Right forelimb (tissue), 1 donor: ENCODE measurements at regions not wholly inside any gene's neighbourhood (a gene's known extent, or its start where the extent isn't known, plus 50 kb on each side); places are given as distances from the start of the nearest gene placed in this dataset.

ENCODE experiments used
- DNase-seq: peaks from one replicate; pipeline ENCODE4 v3.0.0-alpha.2; 2018

DNA sequence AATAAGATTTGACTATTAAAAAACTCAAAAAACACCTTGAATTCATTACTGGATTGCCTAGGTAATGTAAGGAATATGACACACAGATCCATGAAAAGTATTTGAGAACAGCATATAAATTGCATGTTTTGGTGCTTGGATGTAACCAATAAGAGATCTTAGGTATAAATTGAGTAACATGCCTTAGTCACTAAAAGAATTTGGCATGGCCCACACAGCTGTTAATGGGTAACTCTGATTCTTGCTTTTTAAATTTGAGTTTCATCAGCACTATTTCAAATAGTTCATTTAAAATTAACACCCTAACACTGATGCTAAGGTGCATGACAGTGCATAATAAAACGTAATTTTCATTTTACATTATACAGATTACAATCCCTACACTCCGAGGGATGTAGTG, 779.3 kb upstream of the WWC1 start:
- no peak for DNase-seq

DNA sequence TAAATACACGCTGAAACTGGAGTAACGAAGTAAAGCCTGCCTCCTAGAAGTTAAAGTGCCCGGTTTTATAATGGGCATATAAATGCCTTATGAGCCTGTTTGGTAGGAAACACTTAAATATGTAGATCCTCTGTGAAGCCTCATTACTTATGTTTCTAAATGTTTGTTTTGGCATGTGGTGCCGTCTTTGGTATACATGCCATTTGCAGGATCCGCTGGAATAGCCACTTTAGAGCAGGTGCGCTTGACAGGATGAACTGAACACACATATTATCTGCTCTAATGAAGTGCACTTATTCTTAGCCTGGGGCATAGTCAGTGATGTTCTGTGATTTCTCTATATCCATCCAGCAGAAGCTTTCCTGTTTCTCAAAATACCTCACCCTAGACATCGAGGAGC, 778.1 kb upstream of the WWC1 start:
- DNase-seq: no peak

DNA sequence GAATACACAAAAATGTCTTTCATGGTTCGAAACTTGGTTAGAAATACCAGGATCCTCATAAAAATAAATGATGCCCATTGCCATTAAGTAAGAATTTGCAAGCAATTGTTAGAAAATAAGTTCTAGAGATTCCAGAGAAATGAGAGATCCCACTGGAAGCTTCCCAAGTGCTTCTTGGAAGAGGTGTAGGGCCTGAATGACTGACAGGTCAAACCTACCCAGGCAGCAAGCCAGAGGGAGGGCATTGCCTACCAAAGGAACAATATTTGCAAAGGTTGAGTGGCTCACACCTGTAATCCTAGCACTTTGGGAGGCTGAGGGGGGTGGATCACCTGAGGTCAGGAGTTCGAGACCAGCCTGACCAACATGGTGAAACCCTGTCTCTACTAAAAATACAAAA, 777.0 kb upstream of the WWC1 start:
- DNase-seq: no peak

DNA sequence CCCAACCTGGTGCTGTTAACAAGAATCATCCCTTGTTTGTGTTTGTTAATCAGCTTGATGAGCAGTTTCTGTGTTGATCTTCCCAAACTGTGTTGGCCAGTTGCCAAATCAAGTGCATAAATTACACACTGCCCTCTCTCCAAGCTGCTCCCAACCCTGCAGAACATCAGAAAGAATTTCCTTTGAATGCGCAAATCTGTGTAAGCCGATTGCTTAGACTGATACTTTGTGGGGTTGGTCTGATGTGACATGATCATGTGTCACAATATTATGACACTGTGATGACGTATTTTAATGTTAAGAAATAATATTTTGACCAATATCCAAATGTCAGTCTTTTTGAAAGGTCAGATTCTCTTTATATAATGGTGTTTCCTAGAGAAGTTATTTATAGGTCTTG, 766.4 kb upstream of the WWC1 start:
- DNase-seq: no peak

DNA sequence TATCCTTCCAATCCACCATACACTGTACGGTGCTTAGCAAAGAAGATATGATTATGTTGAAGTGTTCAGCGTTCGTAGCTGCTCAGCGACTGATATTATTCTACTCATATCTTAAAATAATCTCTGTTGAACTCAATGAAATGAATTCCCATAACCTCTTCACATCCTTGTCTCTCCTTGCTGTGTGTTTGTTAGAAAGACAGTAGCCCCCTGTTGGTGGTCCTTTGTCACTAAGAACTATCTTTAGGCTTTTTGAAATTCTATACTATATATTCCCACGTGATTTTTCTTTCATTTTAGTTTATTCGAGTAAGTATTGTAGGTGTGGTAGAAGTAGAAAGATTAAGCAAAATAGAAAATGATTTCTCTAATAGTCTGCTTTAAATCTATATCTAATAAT, 762.8 kb upstream of the WWC1 start:
- no peak for DNase-seq

DNA sequence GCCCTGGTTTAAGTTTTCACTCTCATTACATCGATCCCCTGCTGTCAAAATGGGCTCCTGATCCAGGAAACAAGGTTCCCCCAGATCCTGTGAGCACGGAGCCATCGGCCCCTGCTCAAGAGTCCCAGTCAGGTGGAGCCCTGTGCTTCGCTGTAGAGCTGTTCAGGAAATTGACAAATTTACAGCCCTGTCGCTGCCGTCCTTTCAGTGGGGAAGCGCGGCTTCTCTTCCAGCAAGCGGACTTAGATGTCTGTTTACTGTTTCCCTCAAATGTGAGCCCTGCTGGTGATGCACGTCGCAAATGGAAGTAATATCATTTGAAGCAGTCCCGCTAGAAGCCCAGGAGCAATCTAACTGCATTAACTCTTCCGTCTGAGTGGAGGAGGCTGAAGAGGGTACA, 760.9 kb upstream of the WWC1 start:
- DNase-seq: no peak

DNA sequence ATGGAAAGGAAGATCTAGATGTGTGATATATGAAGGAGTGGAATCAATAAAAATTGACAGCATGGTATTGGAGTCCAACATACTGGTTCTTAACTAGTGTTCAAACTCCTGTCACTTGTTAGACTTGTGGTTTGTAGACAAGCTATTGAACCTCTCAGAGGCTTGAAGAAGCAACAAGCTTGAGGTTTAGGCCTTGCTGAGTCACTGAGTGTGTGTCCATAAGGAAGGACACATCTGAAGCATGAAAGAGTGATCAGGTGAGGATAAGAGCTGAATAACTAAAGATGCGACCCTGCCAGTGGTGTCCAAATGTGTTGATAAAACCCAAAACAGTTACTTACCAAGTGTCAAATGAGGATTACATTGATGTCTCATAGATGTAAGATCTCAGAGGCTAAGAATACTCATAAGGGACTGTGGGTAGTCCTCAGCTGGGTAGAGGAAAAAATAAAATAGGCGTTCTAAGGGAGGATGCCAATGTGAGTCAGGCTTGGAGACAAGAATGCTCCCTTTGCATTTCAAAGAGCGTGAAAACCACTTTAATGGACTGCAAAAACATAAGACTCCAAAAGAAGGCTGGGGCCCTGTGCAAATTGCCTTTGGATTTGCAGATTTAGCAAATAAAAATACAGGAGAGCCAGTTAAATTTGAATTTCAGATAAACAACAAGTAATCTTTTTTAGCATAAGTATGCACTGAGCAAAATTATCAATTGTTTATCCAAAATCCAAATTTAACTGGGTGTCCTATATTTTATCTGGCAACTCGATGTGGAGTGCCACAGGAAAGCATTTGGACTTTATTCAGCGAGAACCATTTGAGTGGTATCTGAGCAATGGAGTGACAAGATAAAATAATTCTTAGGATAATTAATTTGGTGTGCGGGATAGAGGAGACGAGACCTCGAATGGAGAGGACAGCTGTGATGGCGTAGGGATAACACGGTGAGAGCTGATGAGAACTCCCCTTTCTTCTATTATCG, 757.3 kb upstream of the WWC1 start:
- DNase-seq: no peak

DNA sequence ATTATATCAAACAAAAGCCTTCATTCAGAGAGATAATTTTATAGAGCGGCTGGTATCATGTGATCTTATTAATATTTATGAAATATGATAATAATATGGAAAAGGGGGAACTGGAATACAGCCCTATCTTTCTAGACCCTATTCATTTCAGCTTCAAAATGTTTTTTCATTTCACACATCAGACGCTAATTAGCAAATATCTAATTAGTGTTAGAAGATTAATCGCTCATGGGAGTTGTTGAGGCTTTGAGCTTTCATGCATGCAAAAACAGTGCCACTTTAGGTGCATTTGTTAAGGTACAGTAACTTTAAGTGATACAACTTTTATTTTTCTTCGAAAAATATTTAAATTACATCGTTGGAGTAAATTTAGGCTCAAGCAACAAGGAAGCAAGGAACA, 751.7 kb upstream of the WWC1 start:
- DNase-seq: no peak

DNA sequence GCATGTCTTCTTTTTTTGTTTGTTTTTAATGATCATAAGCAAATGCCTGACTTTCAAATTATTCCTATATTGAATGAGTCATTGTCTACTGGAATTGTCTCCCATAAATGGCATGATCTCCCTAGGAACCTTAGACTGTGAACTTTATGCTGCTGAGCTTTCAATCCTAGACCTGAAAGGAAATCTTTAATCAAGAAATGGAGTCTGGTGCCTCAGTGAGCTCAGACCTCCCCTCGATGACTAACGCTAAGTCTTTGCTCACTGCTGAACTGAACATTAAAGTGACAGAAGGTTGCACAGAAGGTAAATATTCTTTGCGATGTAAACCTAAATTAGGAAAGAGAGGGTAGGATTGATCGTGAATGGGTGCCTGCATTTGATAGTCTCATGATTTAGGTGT, 745.2 kb upstream of the WWC1 start:
- DNase-seq: no peak

DNA sequence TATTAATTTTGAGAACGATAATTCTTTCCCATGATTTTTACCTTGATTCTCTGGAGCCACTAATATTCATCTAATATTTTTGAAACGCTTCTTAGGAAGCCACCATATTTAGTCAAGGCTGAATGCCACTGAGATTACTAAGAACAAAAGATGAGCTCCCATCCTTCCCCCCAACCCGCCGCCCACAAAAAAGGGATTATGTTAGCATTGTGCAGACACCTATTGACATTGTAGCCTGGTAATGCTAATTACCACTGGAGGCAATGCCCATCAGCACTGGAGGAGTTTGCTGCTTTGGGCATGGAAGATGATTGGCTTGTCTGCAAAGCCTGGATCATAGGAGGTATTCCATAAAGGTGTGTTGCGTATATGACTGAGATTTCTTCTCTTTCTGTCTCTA, 739.1 kb upstream of the WWC1 start:
- no peak for DNase-seq

DNA sequence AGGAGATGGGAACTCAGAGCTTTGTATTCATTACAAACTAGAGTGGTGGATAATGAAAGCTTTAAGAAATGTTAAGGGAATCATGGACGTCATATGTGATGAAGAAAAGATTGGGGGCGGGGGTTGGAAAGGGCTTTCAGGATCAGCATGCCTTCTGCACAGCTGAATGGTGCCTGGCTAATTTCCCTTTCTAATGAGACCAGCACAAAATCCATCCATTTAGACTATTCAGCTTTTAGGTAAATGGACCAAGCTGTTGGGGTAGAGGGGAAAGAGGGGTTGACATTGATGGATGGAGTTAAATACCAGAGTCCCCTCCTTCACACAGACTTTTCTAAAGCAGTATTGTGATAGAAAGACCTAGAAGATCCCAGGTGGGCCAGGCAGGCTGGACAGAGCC, 737.9 kb upstream of the WWC1 start:
- no peak for DNase-seq

DNA sequence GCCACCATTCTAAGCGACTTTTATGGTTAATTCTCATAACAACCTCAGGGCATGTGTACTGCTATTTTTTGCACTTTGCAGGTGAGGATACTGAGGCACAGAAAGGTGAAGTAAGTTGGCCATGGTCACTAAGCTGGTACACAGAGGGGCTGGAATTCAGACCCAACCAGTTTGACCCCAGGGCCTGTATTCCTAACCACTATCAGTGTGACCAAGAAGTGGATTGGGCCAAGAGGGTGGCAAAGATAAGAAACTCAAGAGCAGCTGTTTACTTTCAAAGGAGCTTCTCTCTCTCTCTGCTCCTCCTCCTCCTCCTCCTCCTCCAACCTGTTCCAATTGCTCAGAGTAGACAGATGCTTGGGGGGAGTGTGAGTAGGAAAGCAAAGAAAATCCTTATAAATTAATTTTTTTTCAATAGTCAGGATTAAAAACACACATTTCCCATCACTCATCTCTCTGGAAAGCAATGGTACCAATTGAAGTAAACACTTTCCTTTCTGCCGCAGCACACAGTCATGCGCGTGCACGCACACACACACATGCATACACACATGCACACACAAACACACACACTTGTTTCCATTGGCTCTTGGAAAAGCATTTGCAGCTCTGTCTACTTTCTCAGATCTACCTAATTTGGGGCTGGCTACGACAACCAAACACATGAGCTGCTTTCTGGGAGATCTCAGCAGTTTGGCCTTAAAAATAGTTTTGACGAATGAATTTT, 736.7 kb upstream of the WWC1 start:
- no peak for DNase-seq

DNA sequence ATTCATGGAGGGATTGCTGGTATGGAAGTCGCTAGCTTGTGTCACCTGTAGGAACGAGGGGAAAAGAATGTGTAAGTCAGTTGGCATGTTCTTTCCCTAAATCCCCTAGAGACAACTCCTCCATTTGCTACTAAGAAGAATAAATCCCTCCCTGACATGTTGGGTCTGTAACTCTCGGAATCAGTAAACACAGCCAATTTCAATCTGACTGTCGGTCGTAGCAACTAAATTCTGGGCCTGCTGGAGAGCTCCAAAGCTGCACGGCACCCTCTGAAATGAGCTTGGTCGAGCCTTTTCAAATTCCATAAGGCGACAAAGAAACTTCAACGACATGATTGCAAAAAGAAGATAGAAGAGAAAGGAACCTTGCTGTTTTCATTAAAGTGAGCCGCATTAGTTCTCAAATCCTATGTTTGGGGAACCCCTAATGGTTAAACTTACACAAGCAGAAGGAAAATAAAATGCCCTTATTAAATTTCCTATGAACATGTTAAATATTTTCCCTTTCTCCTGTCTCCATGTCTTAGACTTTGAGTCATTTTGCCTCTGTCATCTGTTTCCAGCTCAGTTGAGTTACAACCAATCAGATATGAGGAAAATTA, 735.8 kb upstream of the WWC1 start:
- DNase-seq: no peak

DNA sequence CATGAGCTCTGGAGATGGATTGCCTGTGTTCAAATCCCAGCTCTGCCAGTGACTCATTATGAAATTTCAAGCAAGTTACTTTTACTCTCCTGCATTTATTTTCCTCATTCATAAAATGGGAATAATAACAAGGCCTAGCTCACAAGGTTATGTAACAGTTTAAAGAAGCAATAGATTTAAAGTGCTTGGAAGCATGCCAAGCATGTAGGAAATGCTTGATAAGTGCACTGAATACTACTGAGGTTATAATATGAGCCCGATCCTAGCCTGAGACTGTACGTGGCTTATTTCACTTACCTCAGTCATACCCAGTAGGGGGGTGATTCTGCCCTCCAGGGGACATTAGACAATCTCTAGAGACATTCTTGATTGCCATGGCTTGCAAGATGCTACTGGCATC, 734.1 kb upstream of the WWC1 start:
- DNase-seq: no peak

DNA sequence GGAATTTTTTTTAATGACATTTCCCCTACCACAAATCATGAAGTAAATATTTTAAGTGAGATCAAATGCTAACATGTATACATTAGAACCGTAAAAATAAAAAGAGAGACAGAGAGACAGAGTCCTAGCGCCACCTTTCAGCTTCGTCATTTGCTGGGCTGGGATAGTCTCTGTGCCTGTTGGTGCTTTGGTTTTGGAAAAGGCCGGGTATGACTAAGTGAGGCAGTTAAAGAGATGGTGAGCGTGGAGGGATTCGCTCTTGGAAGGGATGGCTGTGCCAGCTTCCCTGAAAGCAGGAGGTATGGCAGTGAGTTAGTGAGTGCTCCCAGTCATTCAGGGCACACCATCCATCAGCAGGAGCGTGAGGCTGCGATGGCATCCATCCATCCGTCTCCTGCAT, 729.6 kb upstream of the WWC1 start:
- DNase-seq: no peak

DNA sequence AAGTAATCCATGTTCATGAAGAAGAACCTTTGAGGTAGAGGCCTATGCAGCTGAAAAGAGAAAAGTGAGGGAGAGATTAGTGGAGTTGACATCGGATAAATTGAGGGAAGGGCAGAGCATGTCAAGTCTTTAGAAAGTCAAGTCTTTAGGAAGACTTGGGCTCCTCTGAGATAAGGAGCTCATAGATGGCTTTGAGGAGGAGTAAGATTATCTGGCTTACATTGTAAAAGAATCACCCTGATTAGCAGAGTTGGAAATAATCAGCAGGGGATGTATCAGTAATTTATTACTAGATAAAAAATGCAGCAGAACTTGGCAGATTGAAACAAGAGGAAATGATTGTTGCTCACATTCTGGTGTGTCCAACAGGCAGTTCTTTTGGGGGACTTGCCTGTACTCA, 727.2 kb upstream of the WWC1 start:
- DNase-seq: no peak

DNA sequence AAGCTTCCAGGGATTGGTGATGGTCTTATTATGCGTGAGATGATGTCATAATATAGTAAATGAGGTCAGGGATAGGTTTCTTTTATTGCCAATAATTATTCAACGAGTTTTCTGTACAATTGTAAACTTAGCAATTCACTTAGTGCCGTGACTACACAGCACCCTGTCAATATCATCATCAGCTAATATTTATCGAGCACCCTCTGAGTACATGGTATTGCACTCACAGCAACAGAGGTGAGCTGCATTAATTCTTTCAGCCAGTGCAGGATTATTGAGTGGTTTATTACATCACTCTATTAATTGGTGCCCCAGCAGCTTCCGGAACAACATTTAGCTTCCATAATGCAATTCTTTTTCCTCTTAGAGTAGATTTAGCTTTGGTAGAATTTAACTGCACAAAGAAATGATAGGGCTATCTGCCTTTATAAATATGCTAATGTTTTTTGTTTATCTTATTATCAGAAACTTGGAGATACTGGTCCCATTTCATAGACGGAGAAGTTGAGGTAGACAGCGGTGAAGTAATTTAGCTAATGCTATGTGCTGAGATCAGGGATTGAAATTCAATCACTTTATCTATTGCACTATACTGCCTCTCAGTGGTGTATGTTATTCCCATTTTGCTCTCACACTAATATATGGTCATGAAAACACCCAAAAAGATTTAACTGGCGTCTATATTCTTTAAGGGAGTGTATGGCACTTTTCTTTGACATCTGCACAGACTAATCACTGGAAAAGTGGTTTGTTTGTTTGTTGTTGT, 726.1 kb upstream of the WWC1 start:
- DNase-seq: no peak

DNA sequence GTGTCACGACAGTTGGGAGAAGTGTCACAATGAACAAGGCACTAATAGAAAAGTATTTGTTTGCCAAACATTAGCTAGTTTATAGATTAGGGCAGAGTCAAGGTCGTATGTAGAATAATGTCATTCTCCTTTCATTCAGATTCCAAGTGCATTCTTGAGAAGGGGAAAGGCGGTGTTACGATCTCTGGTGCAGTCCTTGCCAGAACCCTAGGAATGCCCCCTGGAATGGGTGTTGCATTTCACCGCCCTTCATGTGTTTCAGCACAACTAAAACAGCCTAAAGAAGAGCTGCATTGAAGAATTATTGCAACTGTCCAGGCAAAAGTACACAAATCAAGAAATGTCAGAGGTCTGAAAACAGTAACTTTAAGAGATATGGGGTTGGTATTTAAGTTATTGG, 721.0 kb upstream of the WWC1 start:
- DNase-seq: no peak

DNA sequence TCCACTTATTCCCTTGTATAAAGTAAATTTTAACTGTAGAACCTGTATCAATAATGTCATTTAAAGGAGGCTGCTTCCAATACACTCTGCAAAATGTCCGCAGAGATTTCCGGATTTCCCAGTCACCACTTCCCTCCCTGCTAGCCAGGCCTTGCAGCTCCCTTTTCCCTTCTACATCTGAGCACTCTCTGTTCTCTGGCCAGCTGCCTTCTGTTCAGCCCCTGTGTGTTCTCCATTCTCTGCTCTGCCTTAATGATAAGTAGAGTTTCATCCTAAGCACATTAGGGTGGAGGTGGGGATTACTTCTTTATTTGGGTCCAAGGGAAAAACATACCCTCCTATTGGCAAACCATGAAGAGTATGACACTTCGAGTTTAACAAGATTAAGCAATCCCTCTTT, 719.6 kb upstream of the WWC1 start:
- no peak for DNase-seq

DNA sequence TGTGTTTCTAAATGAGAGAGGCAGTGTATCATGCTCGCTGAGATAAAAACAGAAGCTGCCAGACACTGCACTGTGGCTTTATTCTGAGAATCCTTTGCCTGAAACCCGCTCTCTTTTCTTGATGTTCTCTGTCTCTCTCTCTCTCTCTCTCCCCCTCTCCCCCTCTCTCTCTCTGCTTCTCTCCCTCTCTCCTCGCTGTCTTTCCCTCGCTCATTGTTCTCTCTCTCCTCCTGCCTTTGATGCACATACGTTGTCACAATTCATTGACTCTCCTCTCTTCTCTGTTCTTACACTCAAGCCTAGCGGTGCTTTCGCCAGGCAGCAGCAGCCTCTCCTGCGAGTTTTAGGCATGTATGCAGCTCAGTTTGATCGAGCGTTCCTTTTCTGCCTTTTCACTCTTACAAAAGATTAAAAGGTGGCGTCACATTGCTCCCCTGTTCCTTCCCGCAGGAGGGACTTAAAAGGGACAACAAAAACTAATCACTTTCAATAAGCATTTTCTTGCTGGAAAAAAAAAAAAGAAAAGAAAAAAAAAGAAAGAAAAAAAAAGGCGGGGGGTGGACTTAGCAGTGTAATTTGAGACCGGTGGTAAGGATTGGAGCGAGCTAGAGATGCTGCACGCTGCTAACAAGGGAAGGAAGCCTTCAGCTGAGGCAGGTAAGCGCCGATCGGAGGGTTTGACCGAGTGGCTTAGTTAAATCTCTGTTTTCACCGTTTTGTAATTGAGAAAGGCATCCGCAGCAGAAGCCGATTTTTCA, 717.9 kb upstream of the WWC1 start:
- peak; percentile 68 for DNase-seq

DNA sequence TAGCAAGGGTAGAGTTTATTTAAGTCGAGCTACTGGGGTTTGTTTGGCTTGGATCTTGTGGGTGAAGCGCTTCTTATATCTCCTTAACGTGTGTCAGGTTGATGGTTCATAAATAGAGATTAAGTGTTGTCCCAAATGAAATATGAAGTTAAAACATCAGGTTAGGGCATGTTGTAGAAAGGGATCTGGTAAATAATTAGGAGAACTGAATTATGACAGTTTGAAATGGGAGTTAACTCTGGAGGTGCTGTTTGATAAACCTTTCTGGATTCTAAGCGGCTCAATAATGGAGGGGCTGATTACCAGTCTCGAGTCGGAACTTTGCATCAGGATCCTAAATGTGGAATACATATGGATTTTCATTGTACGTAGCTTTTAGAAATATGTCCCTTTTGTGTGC, 717.0 kb upstream of the WWC1 start:
- DNase-seq: no peak

DNA sequence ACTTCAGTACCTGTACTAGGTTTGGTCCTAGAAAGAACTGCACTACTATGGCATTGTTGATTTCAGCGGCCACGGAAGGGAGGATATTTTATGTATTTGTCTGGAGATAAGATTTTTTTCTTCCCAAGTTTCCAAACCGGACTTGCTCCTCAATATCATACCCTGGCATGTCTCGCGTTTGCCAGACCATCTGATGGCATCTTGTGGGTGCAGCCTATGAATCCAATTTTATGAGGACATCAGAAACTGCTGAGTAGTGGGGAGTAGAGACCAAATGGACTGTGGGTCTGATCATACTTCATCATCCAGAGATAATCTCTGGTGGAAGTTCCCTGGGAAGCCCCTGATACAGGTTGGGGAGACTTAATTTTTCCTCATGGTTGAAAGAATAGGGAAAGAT, 716.1 kb upstream of the WWC1 start:
- DNase-seq: no peak
